NCI-H82 (cell line): ENCODE measurements at regions not wholly inside any gene's neighbourhood (a gene's known extent, or its start where the extent isn't known, plus 50 kb on each side); places are given as distances from the start of the nearest gene placed in this dataset.
"Not testable (repeated sequence)": the region's sequence is repeated elsewhere in the genome, so short reads cannot be mapped to it uniquely, and the experiment has no call there.

Source experiments
- DNase-seq: peaks from one replicate; lab custom pipeline; 2025; lab: John Stamatoyannopoulos, UW

- peak; percentile 26 for DNase-seq
These were observed 96.0 kb downstream of the RASGEF1B start for GRCh38 chr4:81375745-81376144.

- no peak for DNase-seq
These were observed 101.8 kb downstream of the RASGEF1B start for GRCh38 chr4:81369886-81370285.

DNA sequence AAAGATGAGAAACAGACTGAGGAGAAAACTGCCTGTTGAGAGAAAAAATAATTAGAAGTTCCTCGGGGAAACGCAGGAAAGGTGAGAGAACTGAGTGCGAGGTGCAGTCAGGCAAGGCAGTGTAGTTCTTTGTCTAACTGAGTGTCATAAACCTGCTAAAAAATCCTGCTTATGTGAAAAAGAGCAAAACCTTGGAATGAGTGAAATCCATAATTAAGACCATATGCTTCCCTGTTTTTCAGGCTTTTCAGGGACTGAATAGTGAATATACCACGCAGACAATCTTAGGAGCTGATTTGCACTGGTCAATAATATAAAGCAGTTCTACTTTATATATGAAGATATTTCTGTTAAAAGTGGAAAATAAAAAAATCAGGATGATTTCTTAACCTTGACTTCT lies 104.9 kb downstream of the RASGEF1B start:
- DNase-seq, result no peak

GRCh38 chr4:81360737-81361136 lies 111.0 kb downstream of the RASGEF1B start:
- DNase-seq, result no peak

DNA sequence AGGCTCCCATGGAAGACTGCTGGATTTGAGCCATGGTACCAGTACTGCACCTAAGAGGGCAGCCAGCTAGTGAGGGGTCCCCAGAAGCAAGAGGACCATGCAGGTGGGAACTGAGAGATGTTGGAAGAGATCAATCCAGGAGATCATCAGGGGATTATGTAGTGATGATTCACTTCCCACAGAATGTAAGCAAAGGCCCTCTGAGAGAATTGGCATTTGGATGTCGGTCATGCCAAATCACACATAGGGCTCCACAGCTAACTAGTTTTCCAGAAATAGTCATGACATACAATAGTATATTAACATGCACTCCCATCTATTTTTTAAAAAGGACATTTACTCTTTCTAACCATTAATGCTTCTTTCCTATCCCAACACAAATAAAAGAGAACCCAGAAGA lies 112.5 kb downstream of the RASGEF1B start:
- DNase-seq, result no peak

GRCh38 chr4:81358154-81358553 lies 113.6 kb downstream of the RASGEF1B start:
- DNase-seq, result no peak

DNA sequence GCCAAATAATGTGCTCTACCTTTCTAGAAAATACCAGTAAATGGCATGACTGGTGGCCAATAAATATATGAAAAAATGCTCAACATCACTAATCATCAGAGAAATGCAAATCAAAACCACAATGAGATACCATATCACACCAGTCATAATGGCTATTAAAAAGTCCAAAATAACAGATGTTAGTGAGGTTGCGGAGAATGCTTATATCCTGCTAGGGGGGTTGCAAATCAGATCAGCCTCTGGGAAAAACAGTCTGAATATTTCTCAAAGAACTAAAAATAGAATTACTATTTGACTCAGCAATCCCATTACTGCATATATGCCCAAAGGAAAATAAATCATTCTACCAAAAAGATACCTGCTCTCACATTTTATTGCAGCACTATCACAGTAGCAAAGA lies 115.1 kb downstream of the RASGEF1B start:
- DNase-seq, result no peak

- DNase-seq, result peak; percentile 96
These were observed 116.6 kb downstream of the RASGEF1B start for GRCh38 chr4:81355136-81355535.

- DNase-seq, result peak; percentile 99
These were observed 117.8 kb downstream of the RASGEF1B start for GRCh38 chr4:81353861-81354260.

- DNase-seq, result no peak
These were observed 119.3 kb downstream of the RASGEF1B start for GRCh38 chr4:81352446-81352835.

DNA sequence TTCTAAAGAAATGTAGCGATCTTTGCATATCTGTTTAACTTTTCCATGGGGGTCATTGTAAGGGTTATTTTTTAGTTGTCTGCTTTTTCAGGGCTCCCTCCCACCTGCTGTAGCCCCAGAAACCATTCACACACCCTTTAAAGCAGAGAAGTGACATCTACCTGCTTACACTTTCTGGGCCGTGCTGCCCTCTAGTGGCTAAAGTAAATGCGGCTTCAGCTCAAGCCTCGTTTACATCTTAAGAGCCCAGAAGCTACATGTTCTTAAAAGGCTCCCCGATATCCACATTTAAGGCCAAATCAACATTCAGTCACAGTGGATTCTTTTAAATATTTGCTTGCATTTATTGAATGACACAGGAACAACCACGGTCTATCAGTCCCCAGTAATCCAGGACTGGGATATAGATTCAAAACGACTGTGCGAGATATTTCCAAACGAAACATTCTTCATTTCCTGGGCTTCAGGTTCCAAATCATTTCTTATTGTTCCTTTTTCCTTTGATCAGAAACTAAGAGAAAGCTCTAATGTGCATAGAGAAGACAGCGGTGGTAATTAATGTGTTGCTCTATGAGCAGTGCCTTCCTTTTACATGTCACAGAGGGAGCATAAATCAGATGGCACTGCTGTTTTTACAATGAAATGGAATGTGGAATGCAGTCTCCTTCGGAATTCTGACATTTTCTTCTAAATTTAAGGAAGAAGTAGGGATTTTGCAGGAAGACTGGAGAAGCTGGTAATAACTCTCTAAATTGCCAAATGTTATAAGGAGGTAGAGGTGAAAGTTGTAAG lies 119.9 kb downstream of the RASGEF1B start:
- peak; percentile 91 for DNase-seq

DNA sequence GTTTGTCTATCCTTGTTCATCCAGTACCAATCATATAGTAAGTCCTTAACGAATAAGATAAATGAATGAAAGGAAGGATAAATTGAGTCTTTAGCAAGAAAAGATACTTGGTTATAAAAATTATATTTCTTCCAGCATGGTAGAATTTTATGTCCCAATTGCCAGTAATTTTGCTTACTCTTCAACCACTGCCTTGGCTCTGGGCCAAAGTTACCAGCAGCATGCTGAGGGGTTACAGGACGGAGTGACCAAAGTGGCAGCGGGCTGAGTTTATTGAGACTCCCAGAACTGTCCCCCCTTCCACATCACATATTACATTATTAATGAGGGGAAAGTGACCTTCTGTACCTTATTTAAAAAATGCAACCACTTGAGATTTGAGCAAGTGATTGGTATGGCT lies 121.7 kb downstream of the RASGEF1B start:
- peak; percentile 35 for DNase-seq

GRCh38 chr4:81348778-81349094 lies 123.0 kb downstream of the RASGEF1B start:
- DNase-seq, result peak; percentile 9

DNA sequence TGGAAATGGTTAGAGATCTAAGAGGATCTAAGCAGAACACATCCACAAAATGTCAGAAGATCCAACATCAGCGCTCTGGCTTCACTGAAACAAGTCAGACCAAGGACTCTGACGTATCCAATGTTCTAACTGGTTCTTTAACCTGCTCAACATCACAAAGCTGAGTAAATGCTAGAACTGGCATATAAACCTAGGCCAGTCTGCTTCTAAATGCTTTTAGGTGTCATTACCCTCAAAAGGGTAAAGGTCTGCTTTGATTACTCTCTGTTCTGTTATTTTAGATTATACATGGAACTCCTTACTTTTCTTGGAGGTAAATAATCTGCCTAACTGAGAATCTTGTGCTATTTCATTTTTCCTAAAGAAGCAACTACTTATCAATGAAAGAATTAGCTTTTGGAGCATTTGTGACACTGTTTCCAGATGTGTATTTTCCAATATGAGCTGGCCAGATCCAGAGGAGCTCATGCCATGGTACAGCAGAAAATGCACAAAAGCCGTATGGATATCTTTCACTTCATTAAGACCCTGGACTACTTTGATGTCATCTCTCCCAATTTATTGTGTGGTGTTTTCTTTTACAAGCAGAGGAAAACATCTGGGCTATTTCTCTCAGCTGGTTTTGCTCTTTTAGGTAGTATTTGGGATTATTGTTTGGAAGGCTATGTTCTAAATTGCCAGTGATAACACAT lies 123.5 kb downstream of the RASGEF1B start:
- no peak for DNase-seq

DNA sequence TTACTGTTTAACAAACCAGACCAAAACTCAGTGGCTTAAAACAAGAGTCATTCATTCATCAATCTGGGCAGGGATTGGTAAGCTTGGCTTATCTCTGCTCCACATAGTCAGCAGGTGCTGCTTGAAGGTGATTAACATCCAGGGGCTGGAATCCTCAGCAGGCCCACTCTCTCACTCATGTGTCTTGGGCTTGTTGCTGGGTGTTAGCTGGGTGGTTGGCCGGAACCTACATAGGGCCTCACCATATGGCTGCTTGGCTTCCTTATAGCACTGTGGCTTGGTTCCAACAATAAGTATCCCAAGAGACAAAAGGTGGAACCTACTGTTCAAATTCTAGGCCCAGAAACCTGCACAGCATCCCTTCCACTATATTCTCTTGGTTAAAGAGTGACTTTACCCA lies 125.0 kb downstream of the RASGEF1B start:
- DNase-seq, result peak; percentile 94

GRCh38 chr4:81343536-81343935 lies 128.2 kb downstream of the RASGEF1B start:
- peak; percentile 98 for DNase-seq

DNA sequence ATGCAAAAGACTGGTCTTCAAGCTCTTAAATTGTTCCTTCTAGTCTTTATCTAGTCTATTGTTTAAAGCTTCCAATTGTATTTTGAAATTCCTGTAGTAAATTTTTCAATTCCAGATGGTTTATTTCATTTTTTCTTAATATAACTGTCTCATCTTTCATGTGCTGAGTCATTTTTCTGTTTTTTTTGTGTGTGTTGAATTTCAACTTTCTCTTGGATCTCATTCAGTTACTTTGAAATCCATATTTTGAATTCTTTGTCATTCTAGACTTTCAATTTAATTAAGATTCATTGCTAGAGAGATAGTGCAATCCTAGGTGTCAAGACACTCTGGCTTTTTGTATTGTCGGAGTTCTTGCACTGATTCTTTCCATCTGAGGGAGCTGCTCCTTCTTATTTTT lies 128.0 kb upstream of the PRKG2 start:
- DNase-seq, result peak; percentile 39

GRCh38 chr4:81337211-81337610 lies 122.2 kb upstream of the PRKG2 start:
- no peak for DNase-seq

GRCh38 chr4:81335122-81335912 lies 120.3 kb upstream of the PRKG2 start:
- no peak for DNase-seq

- DNase-seq, result peak; percentile 70
These were observed 115.0 kb upstream of the PRKG2 start for GRCh38 chr4:81330018-81330417.

GRCh38 chr4:81326581-81326980 lies 111.6 kb upstream of the PRKG2 start:
- no peak for DNase-seq

DNA sequence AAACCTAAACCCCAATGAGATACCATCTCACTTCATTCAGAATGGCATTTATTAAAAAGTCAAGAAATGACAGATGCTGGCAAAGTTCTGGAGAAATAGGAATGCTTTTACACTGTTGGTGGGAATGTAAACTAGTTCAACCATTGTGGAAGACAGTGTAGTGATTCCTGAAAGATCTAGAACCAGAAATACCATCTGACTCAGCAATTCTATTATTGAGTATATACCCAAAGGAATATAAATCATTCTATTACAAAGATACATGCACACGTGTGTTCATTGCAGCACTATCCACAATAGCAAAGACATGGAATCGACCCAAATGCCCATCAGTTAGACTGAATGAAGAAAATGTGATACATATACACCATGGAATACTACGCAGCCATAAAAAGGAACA lies 109.6 kb upstream of the PRKG2 start:
- not testable (repeated sequence) for DNase-seq

GRCh38 chr4:81319657-81320056 lies 104.6 kb upstream of the PRKG2 start:
- DNase-seq, result no peak
